Vagina (tissue), 2 donors: ENCODE measurements at regions not wholly inside any gene's neighbourhood (a gene's known extent, or its start where the extent isn't known, plus 50 kb on each side); places are given as distances from the start of the nearest gene placed in this dataset.
A peak's percentile ranks its signal among the peaks of the same experiment; 100 is the strongest.

Source experiments
- DNase-seq, 2 donors: peaks; one replicate each; pipeline ENCODE4 v3.0.0-alpha.2; 2017; ENCODE audit errors: extremely low spot score in 2 of 2
- H3K27ac ChIP-seq: fragments of 200-600 bp; sonication (generic); one replicate; pipeline ENCODE4 v1.5.1; 2019
- H3K27me3 ChIP-seq: fragments of 200-600 bp; sonication (generic); one replicate; pipeline ENCODE4 v1.5.1; 2019
- H3K36me3 ChIP-seq, 2 donors: fragments of 200-600 bp; sonication (generic); one replicate each; pipeline ENCODE4 v1.5.1; 2017 to 2019
- H3K4me1 ChIP-seq: fragments of 200-600 bp; sonication (generic); one replicate; pipeline ENCODE4 v1.5.1; 2019
- H3K4me3 ChIP-seq, 2 donors: fragments of 200-600 bp; sonication (generic); 1 replicate in 1 of 2; 2 replicates in 1 of 2; pipeline ENCODE4 v1.5.1; 2016 to 2019
- H3K9me3 ChIP-seq: fragments of 200-600 bp; sonication (generic); one replicate; pipeline ENCODE4 v1.5.1; 2019
- POLR2A ChIP-seq, 2 donors: fragments of 450-650 bp; IDR thresholded peaks; one replicate each; pipeline ENCODE4 v1.6.1; 2017; ENCODE audit warnings: antibody characterized with exemption in 2 of 2, mild to moderate bottlenecking in 2 of 2, moderate library complexity in 2 of 2
- POLR2AphosphoS5 ChIP-seq, 2 donors: sonication (generic); formaldehyde crosslinking; IDR thresholded peaks; one replicate each; pipeline ENCODE4 v1.9.0; 2017; ENCODE audit warnings: antibody characterized with exemption in 2 of 2, mild to moderate bottlenecking in 2 of 2, low read depth in 1 of 2; ENCODE audit not compliant: insufficient read depth in 1 of 2
- intact Hi-C: fragments of 100-400 bp; cut with DNase I; formaldehyde crosslinking; loops from one replicate; pipeline ENCODE4 v1.15.1; 2023
- TF ChIP-seq, protein P1 (sequence below), 3 experiments: fragments of 450-650 bp in 2 of 3; fragments of 200-600 bp in 1 of 3; sonication (generic) in 1 of 3; IDR thresholded peaks; one replicate each; pipeline ENCODE4 v1.5.1; 2017 to 2019; ENCODE audit warnings: antibody characterized with exemption in 3 of 3, mild to moderate bottlenecking in 2 of 3, moderate library complexity in 2 of 3

DNA sequence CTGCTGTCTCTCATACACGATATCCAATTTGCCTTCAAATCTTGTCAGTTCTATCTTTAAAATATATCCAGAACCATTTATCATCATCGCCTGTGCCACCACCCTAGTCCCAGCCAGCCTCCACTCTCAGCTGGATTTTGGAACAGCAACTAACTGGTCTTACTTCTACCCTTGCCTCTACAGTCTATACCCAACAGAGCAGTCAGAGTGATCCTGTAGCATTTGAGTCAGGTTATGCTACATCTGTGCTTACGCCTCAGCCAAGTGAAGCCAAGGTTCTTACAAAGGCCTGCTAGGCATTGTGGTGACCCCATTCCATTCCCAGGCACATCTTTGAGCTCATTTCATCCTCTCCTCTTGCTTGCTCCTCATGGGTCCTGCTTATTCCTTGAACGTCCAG, 95.7 kb upstream of the ACSL1 start:
- peak in 1 of 2 donors; percentile 64 for DNase-seq
- Histone ChIP-seq H3K4me1 (no peaks in the 10 kb centered on the region), H3K27ac (no peak overlapping the region), H3K4me3 (no peak overlapping the region), H3K36me3 (no peaks in the 10 kb centered on the region), H3K27me3 (no peaks in the 10 kb centered on the region), H3K9me3 (no peaks in the 10 kb centered on the region)
- intact Hi-C loops: no loop called here
- no peak for TF ChIP-seq POLR2A (IDR thresholded peaks at IDR 0.05)
- no peak for TF ChIP-seq POLR2AphosphoS5 (IDR thresholded peaks at IDR 0.05; ENCODE audit: insufficient read depth in 1 of 2, low read depth in 1 of 2)
- TF ChIP-seq, protein P1, sequence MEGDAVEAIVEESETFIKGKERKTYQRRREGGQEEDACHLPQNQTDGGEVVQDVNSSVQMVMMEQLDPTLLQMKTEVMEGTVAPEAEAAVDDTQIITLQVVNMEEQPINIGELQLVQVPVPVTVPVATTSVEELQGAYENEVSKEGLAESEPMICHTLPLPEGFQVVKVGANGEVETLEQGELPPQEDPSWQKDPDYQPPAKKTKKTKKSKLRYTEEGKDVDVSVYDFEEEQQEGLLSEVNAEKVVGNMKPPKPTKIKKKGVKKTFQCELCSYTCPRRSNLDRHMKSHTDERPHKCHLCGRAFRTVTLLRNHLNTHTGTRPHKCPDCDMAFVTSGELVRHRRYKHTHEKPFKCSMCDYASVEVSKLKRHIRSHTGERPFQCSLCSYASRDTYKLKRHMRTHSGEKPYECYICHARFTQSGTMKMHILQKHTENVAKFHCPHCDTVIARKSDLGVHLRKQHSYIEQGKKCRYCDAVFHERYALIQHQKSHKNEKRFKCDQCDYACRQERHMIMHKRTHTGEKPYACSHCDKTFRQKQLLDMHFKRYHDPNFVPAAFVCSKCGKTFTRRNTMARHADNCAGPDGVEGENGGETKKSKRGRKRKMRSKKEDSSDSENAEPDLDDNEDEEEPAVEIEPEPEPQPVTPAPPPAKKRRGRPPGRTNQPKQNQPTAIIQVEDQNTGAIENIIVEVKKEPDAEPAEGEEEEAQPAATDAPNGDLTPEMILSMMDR (IDR thresholded peaks at IDR 0.05): no peak

DNA sequence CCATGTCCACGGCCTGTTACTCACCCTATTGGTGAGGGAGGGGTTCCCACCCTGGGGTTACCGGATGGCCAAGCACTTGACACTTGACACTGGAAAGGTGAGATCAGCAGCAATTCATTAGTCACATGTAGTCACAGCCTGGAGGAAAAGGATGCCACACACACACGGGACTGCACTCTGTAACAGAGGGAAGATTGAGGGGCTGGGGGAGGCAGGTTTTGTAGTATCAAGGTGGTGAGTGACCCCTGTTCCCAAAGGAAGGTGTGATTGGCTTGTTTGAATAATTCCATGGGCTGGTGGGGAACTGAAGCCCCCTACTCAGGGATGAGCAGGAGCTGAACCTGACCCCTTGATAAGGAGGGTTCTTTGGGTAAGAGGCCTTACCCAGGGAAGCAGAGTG, 96.0 kb upstream of the HELT start:
- Histone ChIP-seq H3K9me3 (no peaks in the 10 kb centered on the region), H3K36me3 (no peaks in the 10 kb centered on the region), H3K4me3 (no peak overlapping the region), H3K27ac (no peak overlapping the region), H3K27me3 (no peaks in the 10 kb centered on the region), H3K4me1 (no peaks in the 10 kb centered on the region)
- peak in 1 of 2 donors; percentile 72 for DNase-seq
- intact Hi-C loops: no loop called here
- no peak for TF ChIP-seq POLR2A (IDR thresholded peaks at IDR 0.05)
- TF ChIP-seq POLR2AphosphoS5 (IDR thresholded peaks at IDR 0.05; ENCODE audit: insufficient read depth in 1 of 2, low read depth in 1 of 2): no peak
- TF ChIP-seq, protein P1 (IDR thresholded peaks at IDR 0.05): no peak

DNA sequence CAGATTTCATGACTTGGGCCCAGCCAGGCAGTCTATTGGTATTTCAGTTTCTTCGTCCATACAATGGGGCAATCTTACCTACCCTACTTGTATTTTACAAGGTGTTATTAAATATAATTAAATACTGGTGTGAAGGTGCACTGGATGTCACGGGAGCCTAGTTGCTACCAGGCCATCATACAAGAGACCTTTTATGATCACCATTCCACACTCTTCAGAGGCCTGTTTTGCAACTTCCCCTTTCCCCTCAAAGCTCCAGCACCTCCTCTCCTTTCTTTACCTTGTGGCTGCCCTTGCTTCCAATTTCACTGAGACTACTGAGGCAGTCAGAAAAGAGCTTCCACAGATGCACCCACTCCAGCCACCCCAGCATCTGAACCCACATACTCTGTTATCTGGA, 93.8 kb upstream of the HELT start:
- no peaks in the 10 kb centered on the region for H3K9me3 ChIP-seq
- no peaks in the 10 kb centered on the region for H3K27me3 ChIP-seq
- H3K27ac ChIP-seq: no peak overlapping the region
- peak in 1 of 2 donors; percentile 37 for DNase-seq
- intact Hi-C loops: no loop called here
- H3K36me3 ChIP-seq: no peaks in the 10 kb centered on the region
- no peaks in the 10 kb centered on the region for H3K4me1 ChIP-seq
- H3K4me3 ChIP-seq: no peak overlapping the region
- TF ChIP-seq, protein P1 (IDR thresholded peaks at IDR 0.05): no peak
- TF ChIP-seq POLR2AphosphoS5 (IDR thresholded peaks at IDR 0.05; ENCODE audit: insufficient read depth in 1 of 2, low read depth in 1 of 2): no peak

DNA sequence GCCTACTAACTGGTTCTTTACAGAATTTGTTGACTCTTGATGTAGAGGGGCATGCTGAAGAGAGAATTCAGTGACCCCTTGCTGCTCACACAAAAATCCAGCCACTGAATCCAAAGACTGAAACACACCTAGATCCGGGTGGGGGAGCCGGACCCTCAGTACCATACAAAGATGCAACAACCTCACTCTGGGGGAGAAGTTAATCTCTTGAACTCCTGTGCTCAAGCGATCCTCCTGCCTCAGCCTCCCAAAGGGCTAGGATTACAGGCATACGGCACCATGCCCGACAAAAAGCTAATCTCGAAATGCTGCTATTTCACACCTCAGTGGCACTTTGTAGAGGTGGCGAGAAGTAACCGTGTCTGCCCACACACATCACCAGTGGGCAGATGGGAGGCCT, 88.8 kb upstream of the HELT start:
- no peak for TF ChIP-seq POLR2AphosphoS5 (IDR thresholded peaks at IDR 0.05; ENCODE audit: insufficient read depth in 1 of 2, low read depth in 1 of 2)
- TF ChIP-seq POLR2A (IDR thresholded peaks at IDR 0.05): no peak
- TF ChIP-seq, protein P1 (IDR thresholded peaks at IDR 0.05): no peak
- intact Hi-C loops: no loop called here

DNA sequence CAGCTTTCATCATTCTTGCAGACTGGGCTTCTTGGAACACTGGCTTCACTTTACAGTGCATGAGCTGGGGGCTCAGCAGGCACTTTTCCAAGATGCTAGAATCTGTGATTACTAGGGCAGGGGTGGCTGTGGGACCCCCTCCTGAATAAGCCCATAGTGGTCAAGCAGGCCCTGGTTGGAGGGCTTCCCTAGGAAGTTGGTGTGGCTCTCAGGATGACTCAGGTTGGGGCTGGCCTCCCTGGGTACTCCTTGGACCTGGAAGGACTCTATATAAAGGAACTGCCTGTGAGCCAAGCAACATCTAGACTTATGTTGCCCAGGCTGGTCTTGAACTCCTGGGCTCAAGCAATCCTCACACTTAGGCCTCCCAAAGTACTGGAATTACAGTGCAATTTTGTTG, 88.3 kb upstream of the HELT start:
- Histone ChIP-seq H3K36me3 (no peaks in the 10 kb centered on the region), H3K4me1 (no peaks in the 10 kb centered on the region), H3K27me3 (no peaks in the 10 kb centered on the region), H3K9me3 (no peaks in the 10 kb centered on the region), H3K27ac (no peak overlapping the region), H3K4me3 (no peak overlapping the region)
- peak in 1 of 2 donors; percentile 25 for DNase-seq
- TF ChIP-seq, protein P1 (IDR thresholded peaks at IDR 0.05): no peak
- TF ChIP-seq POLR2AphosphoS5 (IDR thresholded peaks at IDR 0.05; ENCODE audit: insufficient read depth in 1 of 2, low read depth in 1 of 2) (no peak), POLR2A (IDR thresholded peaks at IDR 0.05) (no peak)
- intact Hi-C loops: no loop called here

More for the DNA sequence above, 88.8 kb upstream of the HELT start:
- Histone ChIP-seq H3K36me3 (no peaks in the 10 kb centered on the region), H3K9me3 (no peaks in the 10 kb centered on the region), H3K4me1 (no peaks in the 10 kb centered on the region), H3K4me3 (no peak overlapping the region), H3K27me3 (no peaks in the 10 kb centered on the region), H3K27ac (no peak overlapping the region)
- DNase-seq: peak in 1 of 2 donors; percentile 64
